ENCODE measurements at regions not wholly inside any gene's neighbourhood (a gene's known extent, or its start where the extent isn't known, plus 50 kb on each side); places are given as distances from the start of the nearest gene placed in this dataset.

GRCh38 chr22:48595511-48595905, 1232.2 kb downstream of the BRD1 start:
- Histone ChIP-seq H3K27ac (ENCODE audit: low read depth, low read length) (no peak overlapping the region), H3K4me1 (ENCODE audit: insufficient read depth, low read length) (no peaks in the 10 kb centered on the region), H3K27me3 (ENCODE audit: control insufficient read depth in 1 of 2, insufficient read depth in 2 of 2, low read length in 2 of 2) (no peaks in the 10 kb centered on the region), H3K36me3 (ENCODE audit: insufficient read depth, low read length) (no peaks in the 10 kb centered on the region), H3K9me3 (ENCODE audit: low read length) (no peaks in the 10 kb centered on the region), H3K4me3 (ENCODE audit: low read depth in 1 of 2, low read length in 2 of 2) (no peak overlapping the region), H3K9ac (ENCODE audit: low read length) (no peak overlapping the region)

- Histone ChIP-seq H3K4me3 (ENCODE audit: low read depth in 1 of 2, low read length in 2 of 2) (no peak overlapping the region), H3K27ac (ENCODE audit: low read depth, low read length) (no peak overlapping the region), H3K36me3 (ENCODE audit: insufficient read depth, low read length) (no peaks in the 10 kb centered on the region), H3K9me3 (ENCODE audit: low read length) (no peaks in the 10 kb centered on the region), H3K4me1 (ENCODE audit: insufficient read depth, low read length) (no peaks in the 10 kb centered on the region), H3K27me3 (ENCODE audit: control insufficient read depth in 1 of 2, insufficient read depth in 2 of 2, low read length in 2 of 2) (no peaks in the 10 kb centered on the region), H3K9ac (ENCODE audit: low read length) (no peak overlapping the region)
Measured at GRCh38 chr22:48594757-48595510, 1232.7 kb downstream of the BRD1 start.

- H3K36me3 ChIP-seq (ENCODE audit: insufficient read depth, low read length), result no peaks in the 10 kb centered on the region
- no peaks in the 10 kb centered on the region for H3K9me3 ChIP-seq (ENCODE audit: low read length)
- H3K4me1 ChIP-seq (ENCODE audit: insufficient read depth, low read length), result no peaks in the 10 kb centered on the region
- H3K4me3 ChIP-seq (ENCODE audit: low read depth in 1 of 2, low read length in 2 of 2), result no peak overlapping the region
- H3K27ac ChIP-seq (ENCODE audit: low read depth, low read length), result no peak overlapping the region
- no peak overlapping the region for H3K9ac ChIP-seq (ENCODE audit: low read length)
- H3K27me3 ChIP-seq (ENCODE audit: control insufficient read depth in 1 of 2, insufficient read depth in 2 of 2, low read length in 2 of 2), result no peaks in the 10 kb centered on the region
Measured at GRCh38 chr22:48594016-48594756, 1233.5 kb downstream of the BRD1 start.

GRCh38 chr22:48593551-48593950, 1234.1 kb downstream of the BRD1 start:
- Histone ChIP-seq H3K27me3 (ENCODE audit: control insufficient read depth in 1 of 2, insufficient read depth in 2 of 2, low read length in 2 of 2) (peaks cover 0 to 1% of the 10 kb centered on the region in 2 donors), H3K27ac (ENCODE audit: low read depth, low read length) (no peak overlapping the region), H3K36me3 (ENCODE audit: insufficient read depth, low read length) (no peaks in the 10 kb centered on the region)

GRCh38 chr22:48592931-48593330, 1234.7 kb downstream of the BRD1 start:
- H3K9me3 ChIP-seq (ENCODE audit: low read length), result no peaks in the 10 kb centered on the region
- no peak overlapping the region for H3K4me3 ChIP-seq (ENCODE audit: low read depth in 1 of 2, low read length in 2 of 2)
- peaks cover 0 to 4% of the 10 kb centered on the region in 2 donors for H3K27me3 ChIP-seq (ENCODE audit: control insufficient read depth in 1 of 2, insufficient read depth in 2 of 2, low read length in 2 of 2)
- H3K36me3 ChIP-seq (ENCODE audit: insufficient read depth, low read length), result no peaks in the 10 kb centered on the region
- no peak overlapping the region for H3K27ac ChIP-seq (ENCODE audit: low read depth, low read length)
- H3K9ac ChIP-seq (ENCODE audit: low read length), result no peak overlapping the region
- H3K4me1 ChIP-seq (ENCODE audit: insufficient read depth, low read length), result no peaks in the 10 kb centered on the region

More at GRCh38 chr22:48593551-48593950, 1234.1 kb downstream of the BRD1 start:
- Histone ChIP-seq H3K9me3 (ENCODE audit: low read length) (no peaks in the 10 kb centered on the region), H3K9ac (ENCODE audit: low read length) (no peak overlapping the region), H3K4me3 (ENCODE audit: low read depth in 1 of 2, low read length in 2 of 2) (no peak overlapping the region), H3K4me1 (ENCODE audit: insufficient read depth, low read length) (no peaks in the 10 kb centered on the region)

GRCh38 chr22:48592488-48592887, 1235.2 kb downstream of the BRD1 start:
- Histone ChIP-seq H3K9me3 (ENCODE audit: low read length) (no peaks in the 10 kb centered on the region), H3K4me1 (ENCODE audit: insufficient read depth, low read length) (no peaks in the 10 kb centered on the region), H3K4me3 (ENCODE audit: low read depth in 1 of 2, low read length in 2 of 2) (no peak overlapping the region), H3K27ac (ENCODE audit: low read depth, low read length) (no peak overlapping the region), H3K9ac (ENCODE audit: low read length) (no peak overlapping the region), H3K27me3 (ENCODE audit: control insufficient read depth in 1 of 2, insufficient read depth in 2 of 2, low read length in 2 of 2) (peaks cover 0 to 4% of the 10 kb centered on the region in 2 donors), H3K36me3 (ENCODE audit: insufficient read depth, low read length) (no peaks in the 10 kb centered on the region)

- H3K36me3 ChIP-seq (ENCODE audit: insufficient read depth, low read length), result no peaks in the 10 kb centered on the region
- no peaks in the 10 kb centered on the region for H3K9me3 ChIP-seq (ENCODE audit: low read length)
- no peak overlapping the region for H3K4me3 ChIP-seq (ENCODE audit: low read depth in 1 of 2, low read length in 2 of 2)
- no peak overlapping the region for H3K9ac ChIP-seq (ENCODE audit: low read length)
- H3K4me1 ChIP-seq (ENCODE audit: insufficient read depth, low read length), result no peaks in the 10 kb centered on the region
- H3K27me3 ChIP-seq (ENCODE audit: control insufficient read depth in 1 of 2, insufficient read depth in 2 of 2, low read length in 2 of 2), result peaks cover 0 to 4% of the 10 kb centered on the region in 2 donors
- H3K27ac ChIP-seq (ENCODE audit: low read depth, low read length), result no peak overlapping the region
Measured at GRCh38 chr22:48592066-48592345, 1235.7 kb downstream of the BRD1 start.

GRCh38 chr22:48591286-48592065, 1236.2 kb downstream of the BRD1 start:
- Histone ChIP-seq H3K36me3 (ENCODE audit: insufficient read depth, low read length) (no peaks in the 10 kb centered on the region), H3K9me3 (ENCODE audit: low read length) (no peaks in the 10 kb centered on the region), H3K27me3 (ENCODE audit: control insufficient read depth in 1 of 2, insufficient read depth in 2 of 2, low read length in 2 of 2) (peaks cover 0 to 4% of the 10 kb centered on the region in 2 donors), H3K9ac (ENCODE audit: low read length) (no peak overlapping the region), H3K4me3 (ENCODE audit: low read depth in 1 of 2, low read length in 2 of 2) (no peak overlapping the region), H3K27ac (ENCODE audit: low read depth, low read length) (no peak overlapping the region), H3K4me1 (ENCODE audit: insufficient read depth, low read length) (no peaks in the 10 kb centered on the region)

- no peaks in the 10 kb centered on the region for H3K36me3 ChIP-seq (ENCODE audit: insufficient read depth, low read length)
- H3K9ac ChIP-seq (ENCODE audit: low read length), result no peak overlapping the region
- H3K4me3 ChIP-seq (ENCODE audit: low read depth in 1 of 2, low read length in 2 of 2), result no peak overlapping the region
- no peaks in the 10 kb centered on the region for H3K9me3 ChIP-seq (ENCODE audit: low read length)
- peaks cover 3 to 4% of the 10 kb centered on the region in 2 donors for H3K27me3 ChIP-seq (ENCODE audit: control insufficient read depth in 1 of 2, insufficient read depth in 2 of 2, low read length in 2 of 2)
- no peak overlapping the region for H3K27ac ChIP-seq (ENCODE audit: low read depth, low read length)
- H3K4me1 ChIP-seq (ENCODE audit: insufficient read depth, low read length), result no peaks in the 10 kb centered on the region
Measured at GRCh38 chr22:48589901-48590300, 1237.8 kb downstream of the BRD1 start.

GRCh38 chr22:48588878-48589450, 1238.7 kb downstream of the BRD1 start:
- no peak overlapping the region for H3K9ac ChIP-seq (ENCODE audit: low read length)
- H3K27me3 ChIP-seq (ENCODE audit: control insufficient read depth in 1 of 2, insufficient read depth in 2 of 2, low read length in 2 of 2), result peaks cover 4% of the 10 kb centered on the region in 2 donors
- H3K27ac ChIP-seq (ENCODE audit: low read depth, low read length), result no peak overlapping the region
- H3K4me3 ChIP-seq (ENCODE audit: low read depth in 1 of 2, low read length in 2 of 2), result no peak overlapping the region
- H3K4me1 ChIP-seq (ENCODE audit: insufficient read depth, low read length), result no peaks in the 10 kb centered on the region
- H3K9me3 ChIP-seq (ENCODE audit: low read length), result no peaks in the 10 kb centered on the region
- H3K36me3 ChIP-seq (ENCODE audit: insufficient read depth, low read length), result no peaks in the 10 kb centered on the region

- Histone ChIP-seq H3K27me3 (ENCODE audit: control insufficient read depth in 1 of 2, insufficient read depth in 2 of 2, low read length in 2 of 2) (peaks cover 4% of the 10 kb centered on the region in 2 donors), H3K9me3 (ENCODE audit: low read length) (no peaks in the 10 kb centered on the region)
Measured at GRCh38 chr22:48588151-48588877, 1239.4 kb downstream of the BRD1 start.

More at GRCh38 chr22:48588151-48588877, 1239.4 kb downstream of the BRD1 start:
- Histone ChIP-seq H3K9ac (ENCODE audit: low read length) (no peak overlapping the region), H3K4me1 (ENCODE audit: insufficient read depth, low read length) (no peaks in the 10 kb centered on the region), H3K36me3 (ENCODE audit: insufficient read depth, low read length) (no peaks in the 10 kb centered on the region), H3K4me3 (ENCODE audit: low read depth in 1 of 2, low read length in 2 of 2) (no peak overlapping the region), H3K27ac (ENCODE audit: low read depth, low read length) (no peak overlapping the region)
